SK-N-SH treated with all-trans-retinoic acid at 6 μM for 48 hours (cell line): ENCODE measurements at regions not wholly inside any gene's neighbourhood (a gene's known extent, or its start where the extent isn't known, plus 50 kb on each side); places are given as distances from the start of the nearest gene placed in this dataset.

Experiments used
- ATAC-seq: fragments of 200-7000 bp; cut with Tn5 transposase; 3 replicates; pipeline ENCODE4 v1.9.1; 2020; ENCODE audit warnings: mild to moderate bottlenecking, moderate library complexity
- ARNTL ChIP-seq: fragments of 450-650 bp; formaldehyde crosslinking; IDR thresholded peaks from 2 replicates; pipeline ENCODE4 v1.5.0; 2020; ENCODE audit warnings: low read depth, mild to moderate bottlenecking, moderate library complexity, borderline replicate concordance
- BACH2 ChIP-seq: fragments of 250-450 bp; sonication (Bioruptor Pico); IDR thresholded peaks from 2 replicates; pipeline ENCODE4 v1.9.0; 2021; ENCODE audit warnings: mild to moderate bottlenecking, borderline replicate concordance
- CREB5 ChIP-seq: fragments of 250-450 bp; sonication (Bioruptor Pico); IDR thresholded peaks from 2 replicates; pipeline ENCODE4 v1.5.1; 2020; ENCODE audit warnings: low read depth, mild to moderate bottlenecking, moderate library complexity
- CSDC2 ChIP-seq: fragments of 250-450 bp; sonication (Bioruptor Pico); IDR thresholded peaks from 2 replicates; pipeline ENCODE4 v1.5.0; 2020; ENCODE audit warnings: mild to moderate bottlenecking, moderate library complexity
- CSRNP3 ChIP-seq: fragments of 250-450 bp; sonication (Bioruptor Pico); IDR thresholded peaks from 2 replicates; pipeline ENCODE4 v1.5.1; 2021; ENCODE audit warnings: mild to moderate bottlenecking, moderate library complexity
- GLIS3 ChIP-seq: fragments of 250-450 bp; sonication (Bioruptor Pico); IDR thresholded peaks from 2 replicates; pipeline ENCODE4 v1.5.0; 2020; ENCODE audit warnings: mild to moderate bottlenecking, moderate library complexity
- OSR1 ChIP-seq: fragments of 250-450 bp; sonication (Bioruptor Pico); IDR thresholded peaks from 2 replicates; pipeline ENCODE4 v1.8.0; 2022; ENCODE audit warnings: moderate library complexity, mild to moderate bottlenecking, inconsistent platforms
- PATZ1 ChIP-seq: fragments of 250-450 bp; sonication (Bioruptor Pico); IDR thresholded peaks from 2 replicates; pipeline ENCODE4 v1.8.0; 2020; ENCODE audit warnings: mild to moderate bottlenecking, moderate library complexity, borderline replicate concordance
- POU6F1 ChIP-seq: fragments of 250-450 bp; sonication (Bioruptor Pico); IDR thresholded peaks from 2 replicates; pipeline ENCODE4 v1.8.0; 2021; ENCODE audit warnings: low read depth, mild to moderate bottlenecking, moderate library complexity, borderline replicate concordance
- PPARA ChIP-seq: fragments of 250-450 bp; sonication (Bioruptor Pico); IDR thresholded peaks from 2 replicates; pipeline ENCODE4 v1.5.0; 2020; ENCODE audit warnings: mild to moderate bottlenecking, borderline replicate concordance
- RARB ChIP-seq: fragments of 250-450 bp; sonication (Bioruptor Pico); IDR thresholded peaks from 2 replicates; pipeline ENCODE4 v1.8.0; 2021; ENCODE audit warnings: mild to moderate bottlenecking, moderate library complexity
- SNAI2 ChIP-seq: fragments of 250-450 bp; sonication (Bioruptor Pico); IDR thresholded peaks from 2 replicates; pipeline ENCODE4 v1.5.0; 2020; ENCODE audit warnings: mild to moderate bottlenecking, moderate library complexity
- TCF4 ChIP-seq: fragments of 250-450 bp; sonication (Bioruptor Pico); IDR thresholded peaks from 2 replicates; pipeline ENCODE4 v1.8.0; 2021; ENCODE audit warnings: mild to moderate bottlenecking, moderate library complexity, borderline replicate concordance
- TOX ChIP-seq: fragments of 250-450 bp; sonication (Bioruptor Pico); IDR thresholded peaks from 2 replicates; pipeline ENCODE4 v1.8.0; 2021; ENCODE audit warnings: mild to moderate bottlenecking, moderate library complexity, borderline replicate concordance
- TSHZ2 ChIP-seq: fragments of 250-450 bp; sonication (Bioruptor Pico); IDR thresholded peaks from 2 replicates; pipeline ENCODE4 v1.5.0; 2020; ENCODE audit warnings: mild to moderate bottlenecking, moderate library complexity
- ZC3H10 ChIP-seq: fragments of 250-450 bp; sonication (Bioruptor Pico); IDR thresholded peaks from 2 replicates; pipeline ENCODE4 v1.5.1; 2021; ENCODE audit warnings: mild to moderate bottlenecking, moderate library complexity
- ZFP30 ChIP-seq: fragments of 450-650 bp; formaldehyde crosslinking; IDR thresholded peaks from 2 replicates; pipeline ENCODE4 v1.5.0; 2022; ENCODE audit warnings: mild to moderate bottlenecking, moderate library complexity
- ZNF565 ChIP-seq: fragments of 450-650 bp; formaldehyde crosslinking; conservative IDR thresholded peaks from 2 replicates; pipeline ENCODE4 v1.5.0; 2020; ENCODE audit warnings: low read depth, mild to moderate bottlenecking, moderate library complexity
- ZNF70 ChIP-seq: fragments of 450-650 bp; formaldehyde crosslinking; IDR thresholded peaks from 2 replicates; pipeline ENCODE4 v1.5.0; 2020; ENCODE audit warnings: mild to moderate bottlenecking, moderate library complexity
- ZNF8 ChIP-seq: fragments of 450-650 bp; formaldehyde crosslinking; IDR thresholded peaks from 2 replicates; pipeline ENCODE4 v1.5.0; 2020; ENCODE audit warnings: mild to moderate bottlenecking, moderate library complexity

GRCh38 chr1:56414728-56415224, 164.6 kb downstream of the PLPP3 start:
- ATAC-seq, result no peak
- no peak for TF ChIP-seq ZC3H10 (CRISPR knock-in tag)
- no peak for TF ChIP-seq CSDC2
- TF ChIP-seq RARB (CRISPR knock-in tag), result no peak
- TF ChIP-seq ZNF8, result no peak
- TF ChIP-seq CSRNP3 (CRISPR knock-in tag), result no peak
- no peak for TF ChIP-seq ZNF565
- no peak for TF ChIP-seq PATZ1 (CRISPR knock-in tag)
- no peak for TF ChIP-seq SNAI2 (CRISPR knock-in tag)
- no peak for TF ChIP-seq CREB5 (CRISPR knock-in tag)
- no peak for TF ChIP-seq ZNF70 (CRISPR knock-in tag)
- no peak for TF ChIP-seq TSHZ2 (CRISPR knock-in tag)
- no peak for TF ChIP-seq OSR1 (CRISPR knock-in tag)
- no peak for TF ChIP-seq TCF4 (CRISPR knock-in tag)
- no peak for TF ChIP-seq POU6F1 (CRISPR knock-in tag)
- no peak for TF ChIP-seq BACH2 (CRISPR knock-in tag)
- TF ChIP-seq PPARA, result no peak
- TF ChIP-seq ARNTL (CRISPR knock-in tag), result no peak
- TF ChIP-seq TOX, result no peak
- no peak for TF ChIP-seq GLIS3 (CRISPR knock-in tag)
- TF ChIP-seq, all 23 proteins: peak for 0

GRCh38 chr1:56413671-56414199, 165.6 kb downstream of the PLPP3 start:
- ATAC-seq, result no peak
- TF ChIP-seq ZC3H10 (CRISPR knock-in tag) (no peak), PPARA (no peak), ZNF70 (CRISPR knock-in tag) (no peak), BACH2 (CRISPR knock-in tag) (no peak), ZNF565 (no peak), ZFP30 (CRISPR knock-in tag) (no peak), PATZ1 (CRISPR knock-in tag) (no peak), SNAI2 (CRISPR knock-in tag) (no peak)
